Activated naive CD4-positive, alpha-beta T cell treated with anti-CD3 and anti-CD28 coated beads, Interleukin-2, amount 10 ng/mL, durations not matched to agents 7 days and 5 days (primary cell): ENCODE measurements at regions not wholly inside any gene's neighbourhood (a gene's known extent, or its start where the extent isn't known, plus 50 kb on each side); places are given as distances from the start of the nearest gene placed in this dataset.
A peak's percentile ranks its signal among the peaks of the same experiment; 100 is the strongest.
"Not testable (repeated sequence)": the region's sequence is repeated elsewhere in the genome, so short reads cannot be mapped to it uniquely, and the experiment has no call there.

ENCODE experiments used
- CTCF ChIA-PET: fragments of 350-600 bp; sonication (Branson Sonifier 250); formaldehyde crosslinking; loops from one replicate; lab custom pipeline; 2021; ENCODE audit warnings: antibody characterized with exemption; lab: Charles Lee
- DNase-seq: peaks from one replicate; pipeline ENCODE4 v3.0.0-alpha.2; 2020
- H3K27ac Mint-ChIP-seq: one replicate; pipeline ENCODE4 v1.8.0; 2021; ENCODE audit warnings: mild to moderate bottlenecking, moderate library complexity, mixed read lengths
- H3K27me3 Mint-ChIP-seq: one replicate; pipeline ENCODE4 v1.8.0; 2021; ENCODE audit warnings: mild to moderate bottlenecking, mixed read lengths
- H3K36me3 Mint-ChIP-seq: one replicate; pipeline ENCODE4 v1.8.0; 2021; ENCODE audit warnings: mixed read lengths
- H3K4me1 Mint-ChIP-seq: one replicate; pipeline ENCODE4 v1.8.0; 2021; ENCODE audit warnings: mixed read lengths
- H3K4me3 Mint-ChIP-seq: one replicate; pipeline ENCODE4 v1.8.0; 2021; ENCODE audit warnings: mild to moderate bottlenecking, moderate library complexity, mixed read lengths
- H3K9me3 Mint-ChIP-seq: one replicate; pipeline ENCODE4 v1.8.0; 2021; ENCODE audit warnings: mixed read lengths

DNA sequence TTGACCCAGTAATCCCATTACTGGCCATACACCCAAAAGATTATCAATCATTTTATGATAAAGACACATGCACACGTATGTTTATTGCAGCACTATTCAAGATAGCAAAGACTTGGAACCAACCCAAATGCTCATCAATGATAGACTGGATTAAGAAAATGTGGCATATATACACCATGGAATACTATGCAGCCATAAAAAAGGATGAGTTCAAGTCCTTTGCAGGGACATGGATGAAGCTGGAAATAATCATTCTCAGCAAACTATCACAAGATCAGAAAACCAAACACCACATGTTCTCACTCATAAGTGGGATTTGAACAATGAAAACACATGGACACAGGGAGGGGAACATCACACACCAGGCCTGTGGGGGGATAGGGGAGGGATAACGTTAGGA, 785.3 kb downstream of the SH3BGRL start:
- H3K4me1 Mint-ChIP-seq, DNase-seq, H3K4me3 Mint-ChIP-seq, CTCF ChIA-PET, H3K9me3 Mint-ChIP-seq, H3K27me3 Mint-ChIP-seq, H3K36me3 Mint-ChIP-seq, H3K27ac Mint-ChIP-seq: not testable (repeated sequence)

DNA sequence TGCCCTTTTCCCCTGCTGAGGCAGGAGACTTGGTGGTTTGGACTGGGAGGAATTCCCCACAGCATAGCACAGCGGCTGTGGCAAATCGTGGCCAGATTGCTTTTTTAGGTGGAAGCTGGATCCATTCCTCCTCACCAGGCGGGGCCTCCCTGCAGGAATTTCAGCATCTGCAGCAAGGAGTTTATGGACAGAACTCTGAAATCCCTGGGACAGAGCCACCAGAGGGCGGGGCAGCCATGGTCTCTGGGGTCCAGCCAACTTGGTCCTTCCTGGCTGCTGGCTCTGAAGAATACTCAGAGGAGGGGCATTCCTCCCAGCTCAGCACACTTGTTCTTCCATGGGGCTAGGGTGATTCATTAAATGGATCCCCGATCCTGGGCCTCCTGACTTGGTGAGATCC, 794.3 kb downstream of the SH3BGRL start:
- no peaks in the 10 kb centered on the region for H3K4me1 Mint-ChIP-seq
- peaks cover 7% of the 10 kb centered on the region for H3K9me3 Mint-ChIP-seq
- H3K27ac Mint-ChIP-seq: no peak overlapping the region
- no peak for DNase-seq
- no peaks in the 10 kb centered on the region for H3K27me3 Mint-ChIP-seq
- CTCF ChIA-PET: no interaction called here
- no peaks in the 10 kb centered on the region for H3K36me3 Mint-ChIP-seq
- H3K4me3 Mint-ChIP-seq: no peak overlapping the region

DNA sequence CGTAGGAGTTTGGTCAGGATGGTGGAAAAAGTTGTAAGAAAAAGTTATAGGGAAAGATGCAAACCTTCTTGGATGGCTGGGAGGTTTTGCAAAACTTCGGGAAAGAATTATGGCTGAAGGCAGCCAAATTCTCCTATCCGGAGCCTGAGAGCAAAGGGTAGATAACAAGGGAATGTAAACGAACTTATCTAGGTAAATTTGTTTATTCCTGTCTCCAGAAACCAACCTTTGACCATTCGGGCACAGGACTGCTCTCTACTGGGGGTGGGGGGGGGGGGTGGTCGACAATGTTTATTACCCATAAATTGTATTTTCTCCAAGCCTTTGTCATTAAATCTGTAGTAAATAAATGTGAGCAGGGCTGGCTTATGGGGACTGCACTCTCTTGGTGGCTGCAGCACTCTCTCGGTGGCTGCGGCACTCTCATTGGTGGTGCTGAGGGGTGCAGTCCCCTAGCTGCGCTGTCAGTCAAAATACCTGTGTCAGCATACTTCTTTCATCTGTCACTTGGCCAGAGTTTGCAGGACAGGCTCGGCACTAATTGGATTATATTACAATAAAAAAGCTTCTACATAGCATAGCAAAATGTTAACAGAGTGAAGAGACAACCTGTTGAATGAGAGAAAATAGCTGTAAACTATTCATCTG, 827.8 kb downstream of the SH3BGRL start:
- no peak for DNase-seq
- Mint-ChIP-seq H3K27ac (no peak overlapping the region), H3K9me3 (no peaks in the 10 kb centered on the region), H3K27me3 (no peaks in the 10 kb centered on the region), H3K4me1 (no peaks in the 10 kb centered on the region), H3K4me3 (no peak overlapping the region), H3K36me3 (no peaks in the 10 kb centered on the region)
- CTCF ChIA-PET: no interaction called here

DNA sequence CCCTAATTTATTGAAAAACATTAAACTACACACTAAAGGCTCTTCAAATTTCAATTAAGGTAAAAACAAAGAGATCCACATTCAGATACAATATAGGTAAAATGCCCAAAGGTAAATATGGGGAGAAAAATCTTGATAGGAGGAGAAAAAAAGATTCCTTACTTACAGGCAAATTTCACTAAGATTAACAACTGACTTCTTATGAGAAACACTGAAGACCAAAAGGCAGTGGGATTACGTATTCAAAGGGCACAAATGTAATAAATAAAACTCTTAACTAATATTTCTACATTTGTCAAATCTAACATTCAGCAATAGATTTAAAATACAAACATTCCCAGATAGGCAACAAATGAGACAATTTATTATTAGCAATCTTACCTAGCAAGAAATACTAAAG, 829.3 kb downstream of the SH3BGRL start:
- Mint-ChIP-seq H3K9me3 (peaks cover under 1% of the 10 kb centered on the region), H3K36me3 (no peaks in the 10 kb centered on the region), H3K27ac (no peak overlapping the region), H3K4me3 (no peak overlapping the region), H3K27me3 (no peaks in the 10 kb centered on the region), H3K4me1 (no peaks in the 10 kb centered on the region)
- DNase-seq: no peak
- CTCF ChIA-PET: no interaction called here

DNA sequence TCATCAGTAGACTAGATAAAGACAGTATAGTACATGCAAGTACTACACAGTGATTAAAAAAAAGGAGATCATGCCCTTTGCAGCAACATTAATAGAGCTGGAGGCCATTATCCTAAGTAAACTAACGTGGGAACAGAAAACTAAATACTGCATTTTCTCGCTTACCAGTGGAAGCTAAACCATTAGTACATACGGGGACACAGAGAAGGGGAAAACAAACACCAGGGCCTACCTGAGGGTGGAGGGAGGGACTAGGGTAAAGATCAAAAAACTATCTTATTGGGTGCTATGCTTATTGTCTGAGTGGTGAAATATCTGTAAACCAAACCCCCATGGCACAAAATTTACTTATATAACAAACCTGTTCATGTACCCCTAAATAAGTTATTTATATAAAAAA, 836.9 kb downstream of the SH3BGRL start:
- no peak overlapping the region for H3K27ac Mint-ChIP-seq
- CTCF ChIA-PET: no interaction called here
- H3K36me3 Mint-ChIP-seq: no peaks in the 10 kb centered on the region
- DNase-seq: no peak
- H3K27me3 Mint-ChIP-seq: no peaks in the 10 kb centered on the region
- H3K9me3 Mint-ChIP-seq: peaks cover 2% of the 10 kb centered on the region
- no peaks in the 10 kb centered on the region for H3K4me1 Mint-ChIP-seq
- no peak overlapping the region for H3K4me3 Mint-ChIP-seq

DNA sequence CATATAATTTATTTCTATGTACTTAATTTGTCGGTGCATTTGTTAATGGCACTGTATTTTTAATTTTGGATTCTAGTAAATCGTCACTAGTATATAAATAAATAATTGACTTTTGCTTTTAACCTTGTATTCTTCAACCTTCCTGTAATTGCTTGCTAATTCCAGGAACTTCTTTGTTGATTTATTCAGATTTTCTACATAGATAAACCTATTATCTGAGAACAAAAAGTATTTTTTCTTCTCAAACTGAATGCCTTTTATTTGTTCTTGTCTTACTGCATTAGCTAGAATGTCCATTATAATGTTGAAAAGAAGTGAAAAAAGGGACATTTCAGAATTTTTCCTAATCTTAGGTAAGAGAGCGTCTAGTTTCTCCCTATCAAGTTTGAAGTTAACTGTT, 839.1 kb downstream of the SH3BGRL start:
- H3K9me3 Mint-ChIP-seq: peaks cover 2% of the 10 kb centered on the region
- H3K27ac Mint-ChIP-seq: no peak overlapping the region
- CTCF ChIA-PET: no interaction called here
- no peaks in the 10 kb centered on the region for H3K4me1 Mint-ChIP-seq
- no peaks in the 10 kb centered on the region for H3K27me3 Mint-ChIP-seq
- DNase-seq: no peak
- no peaks in the 10 kb centered on the region for H3K36me3 Mint-ChIP-seq
- no peak overlapping the region for H3K4me3 Mint-ChIP-seq

DNA sequence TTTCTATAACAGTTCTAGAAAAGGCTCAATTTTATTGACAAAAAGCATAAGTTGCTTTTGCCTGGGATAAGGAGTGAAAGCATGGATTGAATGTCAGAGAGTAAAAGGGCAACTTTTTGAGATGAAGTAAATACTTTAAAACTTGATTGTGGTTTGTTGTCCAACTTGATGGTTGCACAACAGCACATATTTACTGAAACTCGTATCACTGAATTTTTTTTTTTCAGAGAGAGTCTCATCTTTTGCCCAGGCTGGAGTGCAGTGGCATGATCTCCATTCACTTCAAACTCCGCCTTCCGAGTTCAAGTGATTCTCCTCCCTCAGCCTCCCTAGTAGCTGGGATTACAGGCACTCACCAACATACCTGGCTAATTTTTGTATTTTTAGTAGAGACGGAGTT, 856.8 kb downstream of the SH3BGRL start:
- H3K9me3 Mint-ChIP-seq: no peaks in the 10 kb centered on the region
- DNase-seq: no peak
- no peak overlapping the region for H3K4me3 Mint-ChIP-seq
- H3K36me3 Mint-ChIP-seq: no peaks in the 10 kb centered on the region
- H3K4me1 Mint-ChIP-seq: no peaks in the 10 kb centered on the region
- H3K27me3 Mint-ChIP-seq: no peaks in the 10 kb centered on the region
- no peak overlapping the region for H3K27ac Mint-ChIP-seq
- CTCF ChIA-PET: no interaction called here

DNA sequence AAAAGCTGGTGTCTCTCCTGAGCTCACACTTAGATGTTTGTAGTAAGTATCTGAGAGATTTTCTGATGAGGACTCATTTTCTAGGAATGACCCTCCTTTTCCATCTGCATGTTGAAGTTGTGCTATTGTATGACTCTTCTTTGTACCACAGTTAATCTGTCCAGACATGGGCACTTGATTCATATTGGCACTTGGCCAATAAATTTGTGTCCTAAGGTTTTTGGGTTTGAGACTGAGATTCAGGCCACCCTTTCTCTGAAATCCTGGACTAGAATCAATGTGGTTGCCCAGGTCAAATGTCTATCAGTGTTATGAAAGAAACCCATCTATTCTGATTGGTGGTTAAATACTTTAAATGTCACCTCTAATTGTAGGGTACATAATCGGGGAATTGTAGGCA, 869.0 kb downstream of the SH3BGRL start:
- no peak overlapping the region for H3K27ac Mint-ChIP-seq
- no peak overlapping the region for H3K4me3 Mint-ChIP-seq
- DNase-seq: no peak
- no peaks in the 10 kb centered on the region for H3K9me3 Mint-ChIP-seq
- no peaks in the 10 kb centered on the region for H3K4me1 Mint-ChIP-seq
- H3K36me3 Mint-ChIP-seq: no peaks in the 10 kb centered on the region
- no peaks in the 10 kb centered on the region for H3K27me3 Mint-ChIP-seq
- CTCF ChIA-PET: no interaction called here

DNA sequence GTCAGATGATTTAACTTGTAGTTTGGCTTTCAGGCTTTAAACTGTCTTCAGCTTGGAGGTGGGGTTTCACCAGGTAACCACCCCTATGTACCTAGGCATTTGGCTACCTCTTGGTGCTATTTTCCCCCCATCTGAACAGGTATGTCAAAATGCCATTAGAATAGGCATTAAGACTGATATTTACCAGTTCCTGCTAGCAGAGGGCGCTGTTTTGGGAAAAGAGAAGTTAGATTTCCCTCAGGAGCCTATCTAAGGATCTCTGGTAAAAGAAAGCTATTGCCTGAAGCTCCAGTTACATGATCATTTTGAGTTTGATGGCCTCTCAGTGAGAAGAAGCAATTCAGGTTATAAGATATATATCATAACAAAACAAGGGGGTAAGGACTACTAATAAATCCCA, 879.1 kb downstream of the SH3BGRL start:
- Mint-ChIP-seq H3K9me3 (peaks cover 3% of the 10 kb centered on the region), H3K36me3 (no peaks in the 10 kb centered on the region), H3K4me3 (no peak overlapping the region), H3K27me3 (no peaks in the 10 kb centered on the region), H3K27ac (no peak overlapping the region), H3K4me1 (no peaks in the 10 kb centered on the region)
- DNase-seq: no peak
- CTCF ChIA-PET: no interaction called here

DNA sequence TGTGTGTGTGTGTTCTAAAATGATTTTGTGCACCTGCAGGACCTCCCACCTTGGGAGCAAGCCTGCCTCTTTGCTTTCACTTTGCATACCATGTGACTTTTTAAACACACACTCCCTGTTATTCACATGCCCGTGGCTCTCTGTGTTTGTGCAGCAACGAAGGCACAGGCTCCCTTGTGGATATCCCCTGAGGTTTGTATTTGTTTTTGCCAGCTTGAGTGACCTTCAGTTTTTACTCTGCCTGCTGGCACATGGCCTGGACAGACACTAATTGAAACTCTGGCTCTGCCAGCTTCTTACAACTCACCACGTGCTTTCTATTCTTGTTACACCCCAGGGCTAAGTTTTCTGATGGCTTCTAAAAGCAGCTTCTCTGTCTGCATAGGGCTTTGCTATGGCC, 885.8 kb downstream of the SH3BGRL start:
- Mint-ChIP-seq H3K36me3 (no peaks in the 10 kb centered on the region), H3K4me3 (no peak overlapping the region), H3K27me3 (no peaks in the 10 kb centered on the region), H3K4me1 (peaks cover 15% of the 10 kb centered on the region), H3K9me3 (no peaks in the 10 kb centered on the region), H3K27ac (no peak overlapping the region)
- no peak for DNase-seq
- CTCF ChIA-PET: no interaction called here

DNA sequence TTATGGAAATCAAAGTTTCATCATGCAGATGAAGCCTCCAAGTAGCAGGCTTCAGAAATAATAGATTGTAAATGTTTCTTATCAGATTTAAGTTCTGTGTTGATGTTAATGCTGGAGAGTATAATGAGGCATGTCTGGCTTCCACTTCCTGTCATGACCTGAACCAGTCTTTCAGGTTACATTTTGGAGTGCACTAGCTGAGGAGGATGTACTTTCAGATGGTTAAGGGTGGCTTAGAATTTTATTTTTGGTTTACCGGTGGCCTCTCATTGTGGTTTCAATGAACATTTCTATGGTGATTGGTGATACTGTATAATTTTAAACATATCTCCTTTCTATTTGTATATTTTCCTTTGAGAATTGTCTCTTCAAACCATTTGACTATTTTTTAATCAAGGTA, 890.4 kb downstream of the SH3BGRL start:
- H3K27ac Mint-ChIP-seq: no peak overlapping the region
- H3K27me3 Mint-ChIP-seq: no peaks in the 10 kb centered on the region
- CTCF ChIA-PET: no interaction called here
- H3K36me3 Mint-ChIP-seq: no peaks in the 10 kb centered on the region
- peaks cover 19% of the 10 kb centered on the region for H3K4me1 Mint-ChIP-seq
- no peak overlapping the region for H3K4me3 Mint-ChIP-seq
- DNase-seq: no peak
- H3K9me3 Mint-ChIP-seq: no peaks in the 10 kb centered on the region

DNA sequence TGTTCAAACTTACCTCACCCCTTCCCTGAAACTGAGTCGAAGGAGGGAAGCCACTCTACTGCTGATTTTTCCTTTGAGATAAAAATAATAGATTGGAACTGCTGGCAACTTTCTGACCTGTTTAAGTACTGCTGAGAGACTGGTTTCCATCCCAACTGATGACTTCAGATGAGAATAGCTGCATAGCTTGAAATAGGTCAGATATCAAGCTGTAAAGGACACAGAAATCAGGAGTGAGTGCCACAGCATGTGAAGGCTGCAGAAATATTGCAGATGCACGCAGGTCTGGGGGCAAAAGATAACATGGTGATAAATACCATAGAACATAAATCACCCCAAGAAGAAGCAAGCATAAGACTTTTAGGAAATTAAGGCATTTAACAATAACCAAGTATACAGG, 923.2 kb downstream of the SH3BGRL start:
- Mint-ChIP-seq H3K27me3 (no peaks in the 10 kb centered on the region), H3K36me3 (no peaks in the 10 kb centered on the region), H3K27ac (no peak overlapping the region), H3K4me3 (no peak overlapping the region), H3K4me1 (peaks cover 8% of the 10 kb centered on the region), H3K9me3 (no peaks in the 10 kb centered on the region)
- DNase-seq: no peak
- CTCF ChIA-PET: no interaction called here

DNA sequence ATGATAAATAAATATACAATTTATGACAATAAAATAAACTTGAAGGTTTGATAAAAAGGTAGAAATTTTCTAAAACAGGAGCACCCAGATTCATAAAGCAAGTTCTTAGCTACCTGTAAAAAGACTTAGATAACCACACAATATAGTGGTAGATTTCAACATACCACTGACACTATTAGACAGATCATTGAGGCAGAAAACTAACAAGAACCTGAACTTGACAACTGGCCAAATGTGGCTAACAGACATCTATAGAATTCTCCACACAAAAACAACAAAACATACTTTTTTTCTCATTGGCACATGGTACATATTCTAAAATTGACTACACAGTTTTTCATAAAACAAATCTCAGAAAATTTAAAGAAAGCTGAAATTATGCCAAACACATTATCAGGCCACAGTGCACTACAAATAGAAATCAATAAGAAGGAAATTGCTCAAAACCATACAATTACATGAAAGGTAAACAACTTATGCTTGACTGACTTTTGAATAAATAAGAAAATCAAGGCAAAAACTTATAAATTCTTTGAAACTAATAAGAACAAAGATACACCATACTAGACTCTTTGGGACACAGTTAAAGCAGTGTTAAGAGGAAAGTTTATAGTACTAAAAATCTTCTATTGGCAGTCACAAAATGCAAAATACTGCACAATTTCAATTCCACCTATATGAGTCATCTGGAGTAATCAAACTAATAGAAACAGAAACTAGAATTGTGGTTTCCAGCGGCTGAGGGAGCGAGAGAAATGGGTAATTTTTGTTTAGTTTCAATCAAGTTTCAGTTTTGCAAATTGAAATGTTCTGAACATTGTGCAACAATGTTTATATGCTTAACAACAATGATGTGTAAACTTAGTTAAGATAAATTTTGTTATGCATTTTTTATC, 925.6 kb downstream of the SH3BGRL start:
- no peak overlapping the region for H3K4me3 Mint-ChIP-seq
- H3K4me1 Mint-ChIP-seq: peaks cover 8% of the 10 kb centered on the region
- H3K27ac Mint-ChIP-seq: peak overlapping the region; percentile 71
- DNase-seq: peak; percentile 23
- no peaks in the 10 kb centered on the region for H3K27me3 Mint-ChIP-seq
- CTCF ChIA-PET: no interaction called here
- no peaks in the 10 kb centered on the region for H3K9me3 Mint-ChIP-seq
- H3K36me3 Mint-ChIP-seq: no peaks in the 10 kb centered on the region

DNA sequence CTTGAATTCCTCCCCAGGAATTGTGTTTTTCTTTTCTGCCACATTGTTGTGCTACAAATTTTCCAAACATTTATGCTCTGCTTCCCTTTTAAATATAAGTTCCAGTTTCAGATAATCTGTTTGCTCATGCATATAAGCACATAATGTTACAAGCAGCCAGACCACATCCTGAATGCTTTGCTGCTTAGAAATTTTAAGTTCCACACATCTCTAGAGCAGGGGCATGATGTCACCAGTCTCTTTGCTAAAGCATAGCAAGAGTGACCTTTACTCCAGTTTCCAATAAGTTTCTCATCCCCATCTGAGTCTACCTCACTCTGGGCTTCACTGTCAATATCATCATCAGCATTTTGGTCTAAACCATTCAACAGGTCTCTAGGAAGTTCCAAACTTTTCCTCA, 932.5 kb downstream of the SH3BGRL start:
- H3K36me3 Mint-ChIP-seq: peaks cover 1% of the 10 kb centered on the region
- CTCF ChIA-PET: no interaction called here
- H3K27ac Mint-ChIP-seq: no peak overlapping the region
- H3K27me3 Mint-ChIP-seq: no peaks in the 10 kb centered on the region
- no peak overlapping the region for H3K4me3 Mint-ChIP-seq
- H3K4me1 Mint-ChIP-seq: peaks cover 7% of the 10 kb centered on the region
- H3K9me3 Mint-ChIP-seq: peaks cover 9% of the 10 kb centered on the region
- DNase-seq: peak; percentile 20

DNA sequence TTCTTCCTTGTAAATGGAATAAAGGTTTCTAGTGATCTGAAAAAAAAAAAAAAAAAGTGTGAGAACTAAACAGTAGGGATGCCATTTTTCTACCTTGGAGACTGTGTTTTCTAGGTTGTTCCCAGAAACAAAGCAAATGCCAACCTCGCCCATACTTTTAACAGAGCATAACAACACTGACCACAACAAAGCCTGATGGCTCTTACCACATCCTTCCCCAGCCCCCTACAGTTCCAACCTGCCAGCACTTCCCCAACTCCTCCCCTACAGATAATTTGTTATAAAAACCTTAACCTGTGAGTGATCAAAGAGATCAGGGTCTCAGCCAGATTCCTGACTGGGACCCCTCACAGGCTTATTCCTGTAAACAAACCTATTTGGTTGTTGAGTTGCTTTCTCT, 940.0 kb downstream of the SH3BGRL start:
- DNase-seq: peak; percentile 56
- Mint-ChIP-seq H3K36me3 (peaks cover 7% of the 10 kb centered on the region), H3K4me3 (no peak overlapping the region), H3K9me3 (peaks cover 20% of the 10 kb centered on the region), H3K27ac (peak overlapping the region; percentile 20), H3K4me1 (peaks cover 24% of the 10 kb centered on the region), H3K27me3 (no peaks in the 10 kb centered on the region)
- CTCF ChIA-PET: no interaction called here
